H1 (cell line): ENCODE measurements at regions not wholly inside any gene's neighbourhood (a gene's known extent, or its start where the extent isn't known, plus 50 kb on each side); places are given as distances from the start of the nearest gene placed in this dataset.

Experiments
- EZH2 ChIP-seq: fragments of 200-600 bp; sonication (generic); IDR thresholded peaks from 2 replicates; pipeline ENCODE4 v1.7.1; 2012; ENCODE audit warnings: low read depth, mild to moderate bottlenecking, moderate library complexity, low read length, inconsistent platforms; ENCODE audit not compliant: severe bottlenecking
- HDAC2 ChIP-seq, 2 experiments: fragments of 300-600 bp in 1 of 2; sonication (generic) in 1 of 2; IDR thresholded peaks; 2 replicates each; pipeline ENCODE4 v1.6.1; 2011 to 2012; ENCODE audit warnings: low read depth in 2 of 2, low read length in 2 of 2, mild to moderate bottlenecking in 2 of 2, moderate library complexity in 2 of 2, borderline replicate concordance in 1 of 2, inconsistent platforms in 1 of 2

- no peak for TF ChIP-seq HDAC2 (IDR thresholded peaks at IDR 0.05; ENCODE audit: borderline replicate concordance in 1 of 2, low read depth in 2 of 2, low read length in 2 of 2)
- no peak for TF ChIP-seq EZH2
Observed at GRCh38 chr3:176615826-176616225, 581.5 kb downstream of the TBL1XR1 start (continued).
